H9 (cell line): ENCODE measurements at regions not wholly inside any gene's neighbourhood (a gene's known extent, or its start where the extent isn't known, plus 50 kb on each side); places are given as distances from the start of the nearest gene placed in this dataset.

Experiments used
- DNase-seq: peaks from one replicate; pipeline ENCODE4 v3.0.0-alpha.2; 2017
- H2AFZ ChIP-seq: one replicate; pipeline ENCODE4 v1.6.1; 2013; ENCODE audit warnings: mild to moderate bottlenecking, low read length, control low read depth, moderate library complexity
- H2AK5ac ChIP-seq: 2 replicates; pipeline ENCODE4 v1.6.1; 2013; ENCODE audit warnings: low read length, control low read depth, mixed read lengths; ENCODE audit not compliant: insufficient read length
- H2BK120ac ChIP-seq: one replicate; pipeline ENCODE4 v1.6.1; 2013; ENCODE audit warnings: low read depth, mild to moderate bottlenecking, low read length, control low read depth, inconsistent platforms; ENCODE audit not compliant: poor library complexity, severe bottlenecking
- H2BK12ac ChIP-seq: 2 replicates; pipeline ENCODE4 v1.6.1; 2013; ENCODE audit warnings: low read length, control low read depth, mixed read lengths, low read depth; ENCODE audit not compliant: insufficient read length
- H2BK15ac ChIP-seq: 2 replicates; pipeline ENCODE4 v1.6.1; 2013; ENCODE audit warnings: low read depth, low read length, control low read depth
- H2BK20ac ChIP-seq: one replicate; pipeline ENCODE4 v1.6.1; 2013; ENCODE audit warnings: low read depth, mild to moderate bottlenecking, low read length, control low read depth, inconsistent platforms; ENCODE audit not compliant: poor library complexity, severe bottlenecking
- H2BK5ac ChIP-seq: 2 replicates; pipeline ENCODE4 v1.6.1; 2013; ENCODE audit warnings: low read length, control low read depth, mixed read lengths; ENCODE audit not compliant: insufficient read length
- H3K14ac ChIP-seq: 2 replicates; pipeline ENCODE4 v1.6.1; 2013; ENCODE audit warnings: low read length, control low read depth; ENCODE audit not compliant: insufficient read depth
- H3K18ac ChIP-seq: 2 replicates; pipeline ENCODE4 v1.6.1; 2013; ENCODE audit warnings: low read depth, mild to moderate bottlenecking, mixed read lengths, low read length, control low read depth; ENCODE audit not compliant: insufficient read length
- H3K23ac ChIP-seq: 2 replicates; pipeline ENCODE4 v1.6.1; 2013; ENCODE audit warnings: low read length, control low read depth, mixed read lengths, low read depth; ENCODE audit not compliant: insufficient read length
- H3K23me2 ChIP-seq: 2 replicates; pipeline ENCODE4 v1.6.1; 2013; ENCODE audit warnings: low read depth, mild to moderate bottlenecking, mixed read lengths, low read length, control low read depth; ENCODE audit not compliant: insufficient read length, poor library complexity, severe bottlenecking
- H3K27ac ChIP-seq: 2 replicates; pipeline ENCODE4 v1.5.1; 2013; ENCODE audit warnings: low read length, control low read depth, mixed read lengths, low read depth; ENCODE audit not compliant: insufficient read length
- H3K27me3 ChIP-seq: 2 replicates; pipeline ENCODE4 v1.6.1; 2013; ENCODE audit warnings: low read length, control low read depth, inconsistent platforms; ENCODE audit not compliant: insufficient read depth
- H3K4ac ChIP-seq: 2 replicates; pipeline ENCODE4 v1.6.1; 2013; ENCODE audit warnings: low read depth, mild to moderate bottlenecking, control low read depth, inconsistent platforms, low read length, moderate library complexity
- H3K4me1 ChIP-seq: 2 replicates; pipeline ENCODE4 v1.6.1; 2013; ENCODE audit warnings: low read length, control low read depth, inconsistent platforms; ENCODE audit not compliant: insufficient read depth
- H3K4me2 ChIP-seq: 2 replicates; pipeline ENCODE4 v1.6.1; 2013; ENCODE audit warnings: low read length, control low read depth, mixed read lengths; ENCODE audit not compliant: insufficient read length, insufficient read depth
- H3K56ac ChIP-seq: 2 replicates; pipeline ENCODE4 v1.6.1; 2013; ENCODE audit warnings: low read depth, mild to moderate bottlenecking, mixed read lengths, low read length, control low read depth; ENCODE audit not compliant: insufficient read length
- H3K79me1 ChIP-seq: 2 replicates; pipeline ENCODE4 v1.6.1; 2013; ENCODE audit warnings: low read depth, mild to moderate bottlenecking, moderate library complexity, low read length, control low read depth, inconsistent platforms; ENCODE audit not compliant: insufficient read depth, poor library complexity, severe bottlenecking
- H3K79me2 ChIP-seq: 2 replicates; pipeline ENCODE4 v1.6.1; 2013; ENCODE audit warnings: low read length, control low read depth, inconsistent platforms; ENCODE audit not compliant: insufficient read depth
- H3K9ac ChIP-seq: 2 replicates; pipeline ENCODE4 v1.6.1; 2013; ENCODE audit warnings: low read length, control low read depth, mixed read lengths; ENCODE audit not compliant: insufficient read length; ENCODE audit errors: extremely low read depth
- H3K9me3 ChIP-seq: one replicate; pipeline ENCODE4 v1.6.1; 2013; ENCODE audit warnings: low read depth, low read length, inconsistent platforms; ENCODE audit not compliant: control insufficient read depth
- H3T11ph ChIP-seq: one replicate; pipeline ENCODE4 v1.6.1; 2013; ENCODE audit warnings: mild to moderate bottlenecking, low read length, control low read depth, inconsistent platforms
- H4K20me1 ChIP-seq: one replicate; pipeline ENCODE4 v1.6.1; 2013; ENCODE audit not compliant: control insufficient read depth, insufficient read length, insufficient read depth
- H4K5ac ChIP-seq: 2 replicates; pipeline ENCODE4 v1.6.1; 2013; ENCODE audit warnings: low read depth, mild to moderate bottlenecking, mixed read lengths, low read length, control low read depth; ENCODE audit not compliant: insufficient read length
- H4K8ac ChIP-seq: replicated peaks from 2 replicates; pipeline ENCODE4 v1.6.1; 2013; ENCODE audit warnings: low read length, control low read depth, mixed read lengths, low read depth; ENCODE audit not compliant: insufficient read length
- H4K91ac ChIP-seq: 2 replicates; pipeline ENCODE4 v1.6.1; 2013; ENCODE audit warnings: low read depth, mild to moderate bottlenecking, moderate library complexity, mixed read lengths, low read length, control low read depth; ENCODE audit not compliant: insufficient read length
- H3K27ac Mint-ChIP-seq, 3 experiments: 2 replicates in 2 of 3; 3 replicates in 1 of 3; pipeline ENCODE4 v1.8.0; 2020 to 2021; ENCODE audit warnings: mixed read lengths in 3 of 3, mild to moderate bottlenecking in 1 of 3, moderate library complexity in 1 of 3
- H3K27me3 Mint-ChIP-seq: 2 replicates; pipeline ENCODE4 v1.8.0; 2021; ENCODE audit warnings: low read depth, mild to moderate bottlenecking, moderate library complexity, mixed read lengths
- H3K36me3 Mint-ChIP-seq, 3 experiments: 2 replicates in 2 of 3; 3 replicates in 1 of 3; pipeline ENCODE4 v1.8.0; 2020 to 2021; ENCODE audit warnings: low read depth in 3 of 3, mixed read lengths in 3 of 3; ENCODE audit not compliant: insufficient read depth in 1 of 3
- H3K4me1 Mint-ChIP-seq, 2 experiments: 2 replicates each; pipeline ENCODE4 v1.8.0; 2020; ENCODE audit warnings: mixed read lengths in 2 of 2
- H3K4me3 Mint-ChIP-seq, 2 experiments: 2 replicates in 1 of 2; 3 replicates in 1 of 2; pipeline ENCODE4 v1.8.0; 2020 to 2021; ENCODE audit warnings: mild to moderate bottlenecking in 2 of 2, mixed read lengths in 2 of 2, moderate library complexity in 1 of 2
- H3K9me3 Mint-ChIP-seq, 2 experiments: 2 replicates in 1 of 2; 3 replicates in 1 of 2; pipeline ENCODE4 v1.8.0; 2020; ENCODE audit warnings: mild to moderate bottlenecking in 2 of 2, mixed read lengths in 2 of 2, moderate library complexity in 1 of 2
- CTCF ChIP-seq: fragments of 200-600 bp; sonication (generic); conservative IDR thresholded peaks from 3 replicates; pipeline ENCODE4 v1.8.0; 2021; ENCODE audit warnings: antibody characterized with exemption, mild to moderate bottlenecking
- whole genome bisulfite sequencing: extraction: QIAGEN DNeasy Blood & Tissue Kit; methylation state at CpG from one replicate; pipeline ENCODE4 v1.1.7; 2013; ENCODE audit warnings: missing lambda C conversion rate, low lambda C conversion rate, mixed read lengths; ENCODE audit not compliant: insufficient read length; ENCODE audit errors: extremely low coverage; 5-methylcytosine and 5-hydroxymethylcytosine counted together

- Histone ChIP-seq H2BK12ac (no peak overlapping the region), H4K8ac (no peak overlapping the region), H4K5ac (no peak overlapping the region), H2AK5ac (no peak overlapping the region), H3K4me2 (no peak overlapping the region), H3K27me3 (no peaks in the 10 kb centered on the region), H3K4ac (no peak overlapping the region), H2BK5ac (no peak overlapping the region), H2AFZ (no peak overlapping the region), H3T11ph (no peak overlapping the region), H3K23ac (no peak overlapping the region), H4K91ac (no peak overlapping the region), H3K4me1 (no peaks in the 10 kb centered on the region), H2BK20ac (no peak overlapping the region), H3K23me2 (no peaks in the 10 kb centered on the region), H3K18ac (no peak overlapping the region), H2BK15ac (no peak overlapping the region), H3K9me3 (no peaks in the 10 kb centered on the region), H3K56ac (no peak overlapping the region), H3K14ac (no peak overlapping the region), H3K9ac (no peak overlapping the region), H2BK120ac (no peak overlapping the region), H4K20me1 (no peaks in the 10 kb centered on the region), H3K27ac (no peak overlapping the region), H3K79me1 (no peaks in the 10 kb centered on the region), H3K79me2 (no peaks in the 10 kb centered on the region)
- H3K27me3 Mint-ChIP-seq, result no peaks in the 10 kb centered on the region
- no peak overlapping the region for H3K27ac Mint-ChIP-seq
- no CpG with 5 or more reads among the region's 4 CpGs for WGBS
- no peak for TF ChIP-seq CTCF
- no peak for DNase-seq
- no peaks in the 10 kb centered on the region for H3K4me1 Mint-ChIP-seq
- no peaks in the 10 kb centered on the region; a peak in 1 of 5 replicates for H3K9me3 Mint-ChIP-seq
- no peak overlapping the region for H3K4me3 Mint-ChIP-seq
- H3K36me3 Mint-ChIP-seq, result no peaks in the 10 kb centered on the region
Observed at GRCh38 chr1:198845851-198846250, 207.0 kb downstream of the PTPRC start.
